ENCODE measurements at regions not wholly inside any gene's neighbourhood (a gene's known extent, or its start where the extent isn't known, plus 50 kb on each side); places are given as distances from the start of the nearest gene placed in this dataset.

GRCh38 chr10:53749439-53749838 is 976.9 kb upstream of the MBL2 start:
- DNase-seq (ENCODE audit: low spot score) = no peak

GRCh38 chr10:53748319-53748718 is 975.7 kb upstream of the MBL2 start:
- no peak for DNase-seq (ENCODE audit: low spot score)

DNA sequence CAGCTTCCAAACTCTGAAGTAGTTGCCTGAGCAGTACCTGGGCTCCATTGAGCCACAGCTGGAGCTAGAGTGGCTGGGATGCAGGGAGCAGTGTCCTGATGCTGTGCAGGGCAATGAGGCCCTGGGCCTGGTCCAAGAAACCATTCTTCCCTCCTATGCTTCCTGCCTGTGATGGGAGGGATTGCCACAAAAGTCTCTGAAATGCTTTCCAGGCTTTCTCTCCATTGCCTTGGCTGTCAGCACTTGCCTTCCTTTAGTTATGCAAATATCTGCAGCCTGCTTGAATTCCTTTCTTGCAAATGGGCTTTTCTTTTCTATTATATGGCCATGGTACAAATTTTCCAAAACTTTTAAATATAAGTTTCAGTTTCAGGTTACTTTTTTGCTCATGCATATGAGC is 972.2 kb upstream of the MBL2 start:
- DNase-seq (ENCODE audit: low spot score) = no peak

DNA sequence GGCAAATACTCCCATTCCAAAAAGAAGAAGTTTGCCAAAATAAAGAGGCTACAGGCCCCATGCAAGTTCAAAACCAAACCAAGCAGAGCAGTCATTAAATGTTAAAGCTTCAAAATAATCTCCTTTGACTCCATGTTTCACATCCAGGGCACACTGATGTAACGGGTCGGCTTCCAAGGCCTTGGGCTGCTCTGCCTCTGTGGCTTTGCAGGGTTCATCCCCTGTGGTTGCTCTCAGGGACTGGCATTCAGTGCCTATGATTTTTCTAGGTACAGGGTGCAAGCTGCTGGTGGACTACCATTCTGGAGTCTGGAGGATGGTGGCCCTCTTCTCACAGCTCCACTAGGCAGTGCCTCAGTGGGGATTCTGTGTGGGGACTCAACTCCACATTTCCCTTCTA is 971.6 kb upstream of the MBL2 start:
- no peak for DNase-seq (ENCODE audit: low spot score)

DNA sequence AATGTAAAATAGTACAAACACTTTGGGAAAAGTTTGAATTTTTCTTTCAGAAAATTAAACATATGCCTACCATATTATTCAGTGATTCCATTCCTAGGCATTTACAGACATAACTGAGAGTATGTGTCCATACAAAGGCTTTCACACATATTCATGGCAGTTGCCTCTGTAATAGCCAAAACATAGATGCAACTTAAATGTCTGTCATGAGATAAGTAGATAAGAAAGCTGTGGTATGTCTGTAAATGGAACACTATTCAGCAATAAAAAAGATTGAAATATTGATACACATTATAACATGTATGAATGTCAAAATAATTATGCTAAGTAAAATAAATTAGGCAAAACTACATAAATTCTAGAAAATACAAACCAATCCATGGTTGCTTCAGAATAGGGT is 964.5 kb upstream of the MBL2 start:
- DNase-seq (ENCODE audit: low spot score) = no peak

DNA sequence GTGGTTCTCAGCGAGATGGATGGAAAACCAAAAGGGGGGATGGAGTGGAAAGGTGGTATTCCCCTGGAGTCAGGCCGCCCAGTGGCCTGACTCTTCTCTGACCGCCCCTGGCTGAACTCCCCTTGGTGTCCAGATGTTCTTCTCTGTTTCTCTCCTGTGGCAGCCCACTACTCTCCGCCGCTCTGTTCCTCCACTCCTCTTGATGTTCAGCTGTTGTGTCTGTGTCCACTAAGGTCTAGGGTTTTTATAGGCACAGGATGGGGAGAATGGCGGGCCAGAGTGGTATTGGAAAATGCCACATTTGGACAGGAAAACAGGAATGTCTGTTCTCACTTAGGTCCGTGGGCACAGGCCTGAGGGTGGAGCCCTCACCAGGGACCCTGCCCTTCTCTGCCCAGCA is 954.3 kb upstream of the MBL2 start:
- DNase-seq (ENCODE audit: low spot score) = no peak

GRCh38 chr10:53724581-53724980 is 952.0 kb upstream of the MBL2 start:
- no peak for DNase-seq (ENCODE audit: low spot score)

GRCh38 chr10:53719658-53720057 is 947.1 kb upstream of the MBL2 start:
- DNase-seq (ENCODE audit: low spot score) = no peak

- DNase-seq (ENCODE audit: low spot score) = no peak
Observed at GRCh38 chr10:53716156-53716555, 943.6 kb upstream of the MBL2 start.

DNA sequence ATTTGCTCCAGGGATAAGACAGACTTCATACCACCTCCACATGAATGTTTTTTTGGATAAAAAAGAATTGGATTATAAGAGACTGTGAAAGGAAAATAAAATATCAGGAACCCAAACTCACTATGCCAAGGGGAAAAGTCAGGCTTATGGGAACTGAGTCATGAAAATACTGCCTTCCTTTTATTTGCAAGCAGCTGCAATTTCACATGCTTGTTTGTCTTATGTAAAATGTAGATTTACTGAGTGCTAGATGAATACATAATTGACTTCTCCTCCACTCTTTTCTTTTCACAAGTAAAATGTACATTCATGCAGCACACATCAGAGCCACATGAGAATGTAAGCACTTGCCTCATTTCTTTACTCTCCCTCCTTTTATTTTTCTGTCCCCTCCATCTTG is 940.8 kb upstream of the MBL2 start:
- DNase-seq (ENCODE audit: low spot score) = no peak

DNA sequence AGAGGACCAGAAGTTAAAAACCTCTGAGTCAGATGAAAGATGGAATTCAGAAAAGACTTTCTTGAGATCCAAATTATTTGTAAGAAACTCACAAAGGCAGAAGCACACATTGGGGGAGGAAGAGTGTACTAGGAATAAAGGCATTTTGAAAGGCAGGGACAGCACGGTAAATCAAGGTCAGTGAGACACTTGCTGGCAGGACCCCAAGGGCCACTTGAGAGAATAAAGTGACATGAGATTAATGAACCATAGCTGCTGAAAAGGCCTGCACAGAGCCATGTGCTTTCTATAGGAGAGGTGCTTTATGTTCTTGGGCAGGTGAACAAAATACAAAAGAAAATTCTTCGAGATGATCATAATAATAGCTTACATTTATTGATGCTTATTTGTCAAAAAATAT is 929.9 kb upstream of the MBL2 start:
- no peak for DNase-seq (ENCODE audit: low spot score)

- DNase-seq (ENCODE audit: low spot score) = no peak
Observed at GRCh38 chr10:53701213-53701612, 928.6 kb upstream of the MBL2 start.

DNA sequence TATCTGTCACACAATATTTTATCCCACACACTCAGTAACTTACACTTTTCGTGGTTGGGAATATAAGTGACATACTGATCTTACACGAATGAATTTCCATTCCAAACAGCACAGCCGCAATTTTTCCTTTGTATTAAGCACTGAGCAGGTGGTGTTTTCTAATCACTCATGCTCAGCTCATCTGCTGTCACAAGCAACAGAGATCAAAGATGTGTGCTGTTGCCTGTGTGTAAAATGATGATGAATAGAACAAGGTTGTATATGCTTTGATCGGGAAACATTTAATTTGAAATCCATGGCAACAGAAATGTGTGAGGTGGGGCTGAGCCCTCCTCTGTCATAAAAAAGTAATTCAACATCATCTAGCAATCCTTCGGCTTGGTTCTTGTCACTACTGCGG is 927.7 kb upstream of the MBL2 start:
- DNase-seq (ENCODE audit: low spot score) = no peak

GRCh38 chr10:53699684-53700083 is 927.1 kb upstream of the MBL2 start:
- DNase-seq (ENCODE audit: low spot score) = no peak

DNA sequence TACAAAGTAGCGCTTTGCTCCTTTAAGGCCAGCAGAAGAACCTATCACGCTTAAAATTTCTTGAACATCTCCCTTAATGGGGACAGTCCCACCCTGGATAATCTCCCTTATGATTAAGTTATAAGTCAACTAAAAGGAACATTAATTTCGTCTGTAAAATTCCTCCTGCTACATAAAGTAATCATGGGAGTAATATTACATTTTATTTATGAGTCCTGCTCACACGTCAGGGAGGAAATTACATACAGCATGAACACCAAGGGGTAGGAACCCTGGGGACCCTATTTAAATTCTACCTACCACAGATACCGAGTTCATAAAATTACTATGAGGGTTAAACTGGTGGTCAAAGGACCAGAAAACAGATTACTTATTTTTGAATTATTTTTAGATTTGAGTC is 926.6 kb upstream of the MBL2 start:
- DNase-seq (ENCODE audit: low spot score) = no peak

DNA sequence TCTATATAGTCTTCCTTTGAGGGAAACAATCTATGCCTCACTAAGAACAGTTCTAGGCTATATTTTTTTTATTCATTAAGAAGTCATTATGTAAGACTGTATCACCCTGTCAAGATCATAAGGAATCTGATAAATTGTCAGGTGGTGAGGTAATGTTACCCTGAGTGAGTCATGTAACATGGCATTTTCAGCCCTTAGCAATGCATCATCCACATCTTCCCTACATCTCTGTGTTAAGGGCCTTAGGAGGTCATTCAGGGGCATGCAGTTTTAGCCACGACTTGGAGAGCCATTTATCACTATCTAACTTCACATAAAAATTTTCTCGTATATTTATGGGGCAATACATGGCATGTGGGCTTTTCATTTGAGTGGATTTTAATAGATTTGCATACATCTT is 924.5 kb upstream of the MBL2 start:
- no peak for DNase-seq (ENCODE audit: low spot score)

- DNase-seq (ENCODE audit: low spot score) = no peak
Observed at GRCh38 chr10:53690524-53691240, 918.1 kb upstream of the MBL2 start.

DNA sequence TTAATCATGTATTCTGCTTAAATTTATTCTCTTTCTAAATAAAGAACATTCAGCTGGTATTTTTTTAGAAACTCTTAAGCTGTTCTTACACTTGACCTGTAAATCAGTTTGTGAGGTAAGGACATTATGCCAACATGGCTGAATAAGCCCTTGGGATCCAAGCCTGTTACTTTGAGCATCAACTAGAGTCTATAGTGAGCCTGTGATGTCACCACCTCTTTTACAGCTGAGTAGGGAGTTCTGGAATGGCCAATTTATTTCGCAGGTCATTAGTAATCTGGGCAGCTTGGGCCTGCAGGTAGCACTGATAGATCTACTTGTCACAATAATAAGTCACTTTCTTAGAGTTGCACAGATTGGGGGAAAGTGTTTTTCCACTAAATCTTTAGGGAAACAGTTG is 915.2 kb upstream of the MBL2 start:
- DNase-seq (ENCODE audit: low spot score) = no peak

DNA sequence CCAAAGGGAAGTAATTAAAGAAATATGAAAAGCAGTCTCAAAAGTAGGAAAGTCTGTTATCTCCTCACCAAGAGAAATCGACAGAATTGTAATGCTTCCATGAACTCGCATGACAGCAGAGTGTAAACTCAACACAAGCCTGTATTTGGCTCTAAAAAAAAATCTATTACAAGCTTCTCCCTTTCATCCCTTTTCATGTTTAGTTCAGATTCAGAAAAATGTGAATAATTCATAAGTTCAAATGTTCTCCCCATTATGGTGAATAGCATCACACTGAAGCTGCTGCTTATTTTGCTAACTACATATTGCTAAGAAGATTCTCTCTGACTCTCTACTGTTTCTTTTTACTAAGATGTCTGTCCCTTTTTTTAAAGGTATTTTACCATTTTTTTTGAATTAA is 910.3 kb upstream of the MBL2 start:
- no peak for DNase-seq (ENCODE audit: low spot score)

DNA sequence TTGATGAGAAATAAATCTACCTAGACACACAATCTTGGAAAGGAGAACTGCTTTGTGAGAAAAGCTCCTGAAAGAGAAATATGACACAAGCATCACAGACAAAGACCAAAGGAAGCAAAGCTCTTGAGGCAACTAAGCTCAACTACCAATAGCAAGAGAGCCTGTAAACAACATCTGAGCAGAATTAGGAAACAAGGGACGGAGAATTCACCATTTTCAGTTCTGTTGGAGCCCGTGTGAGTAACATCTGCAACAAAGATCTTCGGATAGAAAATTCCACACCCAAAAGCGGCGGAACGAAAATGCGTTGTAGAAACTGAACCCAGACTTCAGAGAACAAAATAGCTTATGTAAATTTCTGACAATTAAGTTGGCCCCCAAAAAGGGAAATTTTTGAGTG is 909.9 kb upstream of the MBL2 start:
- DNase-seq (ENCODE audit: low spot score) = no peak

DNA sequence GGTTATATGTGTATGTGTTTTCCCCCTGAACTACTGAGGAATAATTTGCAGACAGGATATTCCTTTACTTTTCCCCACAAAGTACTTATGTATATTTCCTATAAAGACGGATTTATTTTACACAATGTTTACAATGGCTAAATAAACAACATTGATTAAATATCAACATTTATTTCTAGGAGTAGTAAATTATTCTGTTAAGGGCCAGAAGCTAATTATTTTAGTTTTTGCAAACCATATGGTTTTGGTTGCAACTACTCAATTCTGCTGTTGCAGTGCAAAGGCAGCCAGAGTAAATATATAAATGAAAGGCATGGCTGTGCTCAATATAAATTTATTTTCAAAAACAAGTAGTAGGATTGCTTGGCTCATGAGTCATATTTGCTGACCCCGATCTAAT is 907.1 kb upstream of the MBL2 start:
- no peak for DNase-seq (ENCODE audit: low spot score)

DNA sequence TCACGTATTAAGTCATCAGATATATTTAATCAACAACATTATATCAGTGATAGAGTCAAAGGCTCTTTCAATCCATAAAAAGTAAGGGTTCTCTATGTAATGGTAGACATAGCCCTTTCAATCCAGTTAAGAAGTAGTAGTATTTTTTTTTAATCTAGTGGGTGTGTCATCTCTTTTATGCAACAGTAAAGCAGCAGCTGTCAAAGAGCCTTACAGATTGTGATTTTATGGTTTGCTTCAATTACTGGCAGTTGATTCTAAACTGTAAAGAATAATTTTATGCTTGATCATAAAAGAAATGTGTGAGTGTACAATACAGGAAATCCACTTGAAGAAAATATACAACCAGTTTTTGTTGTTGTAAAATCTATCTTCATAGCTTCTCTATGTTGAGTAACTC is 902.6 kb upstream of the MBL2 start:
- no peak for DNase-seq (ENCODE audit: low spot score)

DNA sequence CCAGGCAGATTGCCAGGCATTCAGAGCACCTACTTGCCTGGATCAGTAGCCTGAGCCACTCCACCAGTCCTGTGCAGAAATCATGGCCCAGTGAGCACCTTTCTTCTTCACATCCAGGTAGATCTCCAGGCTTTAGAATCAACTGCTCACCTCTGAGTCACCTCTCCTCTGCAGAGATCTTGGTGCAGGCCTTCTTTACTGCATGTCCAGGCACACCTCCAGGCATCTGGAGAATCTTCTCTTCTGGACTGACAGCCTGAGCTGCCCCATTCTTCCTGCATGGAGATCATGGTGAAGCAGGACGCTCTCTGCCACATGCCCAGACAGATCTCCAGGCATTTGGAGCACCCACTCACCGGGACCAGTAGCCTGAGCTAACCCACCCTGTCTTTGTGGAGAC is 894.5 kb upstream of the MBL2 start:
- DNase-seq (ENCODE audit: low spot score) = no peak

- DNase-seq (ENCODE audit: low spot score) = no peak
Observed at GRCh38 chr10:53664282-53665019, 891.9 kb upstream of the MBL2 start.
